Renal cortex interstitium (tissue), 11 donors: ENCODE measurements at regions not wholly inside any gene's neighbourhood (a gene's known extent, or its start where the extent isn't known, plus 50 kb on each side); places are given as distances from the start of the nearest gene placed in this dataset.
"Not testable (repeated sequence)": the region's sequence is repeated elsewhere in the genome, so short reads cannot be mapped to it uniquely, and the experiment has no call there.

Source experiments
- DNase-seq, 11 donors: peaks; one replicate each; pipeline ENCODE4 v3.0.0-alpha.2; 2013; ENCODE audit warnings: low read depth in 9 of 11, low spot score in 4 of 11; ENCODE audit errors: extremely low read depth in 1 of 11

- DNase-seq = no peak
Measured at GRCh38 chr2:147293991-147294824, 550.6 kb upstream of the ACVR2A start.

- no peak for DNase-seq
Measured at GRCh38 chr2:147288131-147288530, 556.7 kb upstream of the ACVR2A start.

GRCh38 chr2:147275943-147276342, 568.9 kb upstream of the ACVR2A start:
- DNase-seq = no peak

- DNase-seq = no peak
Measured at GRCh38 chr2:147273628-147274027, 571.2 kb upstream of the ACVR2A start.

GRCh38 chr2:147273106-147273505, 571.7 kb upstream of the ACVR2A start:
- DNase-seq = no peak

- DNase-seq = not testable (repeated sequence)
Measured at GRCh38 chr2:147269581-147269980, 575.2 kb upstream of the ACVR2A start.

GRCh38 chr2:147260241-147260640, 584.6 kb upstream of the ACVR2A start:
- no peak for DNase-seq

- DNase-seq = no peak
Measured at GRCh38 chr2:147255812-147256211, 589.0 kb upstream of the ACVR2A start.

- DNase-seq = no peak
Measured at GRCh38 chr2:147250652-147251356, 594.0 kb upstream of the ACVR2A start.

GRCh38 chr2:147247749-147248148, 597.1 kb upstream of the ACVR2A start:
- no peak for DNase-seq

GRCh38 chr2:147242445-147242844, 602.4 kb upstream of the ACVR2A start:
- DNase-seq = no peak

- no peak for DNase-seq
Measured at GRCh38 chr2:147236601-147237000, 608.2 kb upstream of the ACVR2A start.

- no peak for DNase-seq
Measured at GRCh38 chr2:147232225-147232669, 612.6 kb upstream of the ACVR2A start.

GRCh38 chr2:147231607-147232006, 613.2 kb upstream of the ACVR2A start:
- DNase-seq = no peak

- no peak for DNase-seq
Measured at GRCh38 chr2:147231081-147231480, 613.7 kb upstream of the ACVR2A start.

GRCh38 chr2:147227313-147227712, 617.5 kb upstream of the ACVR2A start:
- DNase-seq = no peak

- DNase-seq = no peak
Measured at GRCh38 chr2:147224070-147224469, 620.8 kb upstream of the ACVR2A start.

- no peak for DNase-seq
Measured at GRCh38 chr2:147223553-147224060, 621.2 kb upstream of the ACVR2A start.

GRCh38 chr2:147223119-147223518, 621.7 kb upstream of the ACVR2A start:
- DNase-seq = no peak

- DNase-seq = no peak
Measured at GRCh38 chr2:147222506-147222905, 622.3 kb upstream of the ACVR2A start.
